HFFc6 (cell line): ENCODE measurements at regions not wholly inside any gene's neighbourhood (a gene's known extent, or its start where the extent isn't known, plus 50 kb on each side); places are given as distances from the start of the nearest gene placed in this dataset.

ENCODE experiments used
- DNase-seq: peaks from one replicate; pipeline ENCODE4 v3.0.0-alpha.2; 2018
- H3K27ac Mint-ChIP-seq: 2 replicates; pipeline ENCODE4 v1.8.0; 2020; ENCODE audit warnings: mild to moderate bottlenecking, mixed read lengths
- H3K27me3 Mint-ChIP-seq: 2 replicates; pipeline ENCODE4 v1.8.0; 2021; ENCODE audit warnings: mild to moderate bottlenecking, moderate library complexity, mixed read lengths; ENCODE audit not compliant: insufficient read depth
- H3K36me3 Mint-ChIP-seq: 2 replicates; pipeline ENCODE4 v1.8.0; 2021; ENCODE audit warnings: low read depth, mixed read lengths
- H3K4me1 Mint-ChIP-seq: 2 replicates; pipeline ENCODE4 v1.8.0; 2020; ENCODE audit warnings: low read depth, mixed read lengths
- H3K4me3 Mint-ChIP-seq: 2 replicates; pipeline ENCODE4 v1.8.0; 2020; ENCODE audit warnings: mild to moderate bottlenecking, moderate library complexity, mixed read lengths
- H3K9me3 Mint-ChIP-seq: 2 replicates; pipeline ENCODE4 v1.8.0; 2020; ENCODE audit warnings: mild to moderate bottlenecking, mixed read lengths
- CTCF ChIP-seq: fragments of 200-600 bp; sonication (generic); IDR thresholded peaks from 2 replicates; pipeline ENCODE4 v1.5.0; 2021; ENCODE audit warnings: antibody characterized with exemption, mild to moderate bottlenecking

GRCh38 chr4:175562111-175562510, 250.0 kb downstream of the GPM6A start:
- TF ChIP-seq CTCF: no peak
- Mint-ChIP-seq H3K4me1 (no peaks in the 10 kb centered on the region), H3K27ac (no peak overlapping the region), H3K4me3 (no peak overlapping the region), H3K9me3 (no peaks in the 10 kb centered on the region), H3K27me3 (no peaks in the 10 kb centered on the region; the same call in 1 of the 2 replicates), H3K36me3 (no peaks in the 10 kb centered on the region)
- no peak for DNase-seq

- no peaks in the 10 kb centered on the region; the same call in 1 of the 2 replicates for H3K27me3 Mint-ChIP-seq
- H3K4me3 Mint-ChIP-seq: no peak overlapping the region
- H3K36me3 Mint-ChIP-seq: no peaks in the 10 kb centered on the region
- H3K4me1 Mint-ChIP-seq: no peaks in the 10 kb centered on the region
- no peaks in the 10 kb centered on the region for H3K9me3 Mint-ChIP-seq
- no peak for DNase-seq
- no peak overlapping the region for H3K27ac Mint-ChIP-seq
- TF ChIP-seq CTCF: no peak
Measured at GRCh38 chr4:175562542-175562941, 249.5 kb downstream of the GPM6A start.
